B cell (primary cell): ENCODE measurements at regions not wholly inside any gene's neighbourhood (a gene's known extent, or its start where the extent isn't known, plus 50 kb on each side); places are given as distances from the start of the nearest gene placed in this dataset.

Source experiments
- CTCF ChIP-seq: fragments of 200-600 bp; IDR thresholded peaks from one replicate; pipeline ENCODE4 v1.8.0; 2022; ENCODE audit warnings: antibody characterized with exemption, mild to moderate bottlenecking
- EZH2 ChIP-seq: IDR thresholded peaks from 2 replicates; pipeline ENCODE4 v1.6.1; 2012; ENCODE audit warnings: borderline replicate concordance, low read depth, mild to moderate bottlenecking, moderate library complexity, low read length; ENCODE audit not compliant: insufficient read depth, poor library complexity, severe bottlenecking

DNA sequence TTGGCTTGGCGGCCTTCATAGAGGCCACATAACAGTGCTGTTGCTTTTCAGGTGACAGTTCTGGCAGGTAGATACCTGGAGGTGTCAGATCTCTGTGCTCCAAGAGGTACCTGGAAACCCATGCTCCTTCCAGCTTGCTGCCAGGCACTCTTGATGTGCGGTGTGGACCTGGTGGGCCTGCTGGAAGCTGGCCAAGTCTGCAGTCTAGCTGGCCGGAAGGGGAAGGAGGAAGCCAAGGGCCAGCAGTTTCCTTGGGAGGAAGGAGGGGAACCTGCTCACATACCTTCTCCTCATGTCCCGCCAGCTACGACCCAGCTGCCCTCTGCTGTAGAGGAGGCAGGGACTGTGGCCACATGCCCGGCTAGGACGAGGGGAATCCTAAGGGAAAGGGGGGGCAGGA lies 166.4 kb upstream of the AJAP1 start:
- TF ChIP-seq CTCF, result no peak
- no peak for TF ChIP-seq EZH2
